Chondrocyte (in vitro differentiated cells): ENCODE measurements at regions not wholly inside any gene's neighbourhood (a gene's known extent, or its start where the extent isn't known, plus 50 kb on each side); places are given as distances from the start of the nearest gene placed in this dataset.
"Not testable (repeated sequence)": the region's sequence is repeated elsewhere in the genome, so short reads cannot be mapped to it uniquely, and the experiment has no call there.

Experiments used
- DNase-seq: peaks from one replicate; pipeline ENCODE4 v3.0.0; 2021; ENCODE audit warnings: mixed read lengths, low spot score
- H3K27ac Mint-ChIP-seq: one replicate; pipeline ENCODE4 v1.8.0; 2021; ENCODE audit warnings: mild to moderate bottlenecking, moderate library complexity, mixed read lengths; ENCODE audit not compliant: unreplicated experiment
- H3K27me3 Mint-ChIP-seq: 2 replicates; pipeline ENCODE4 v1.8.0; 2021; ENCODE audit warnings: low read depth, mixed read lengths
- H3K36me3 Mint-ChIP-seq: 2 replicates; pipeline ENCODE4 v1.8.0; 2021; ENCODE audit warnings: low read depth, mixed read lengths
- H3K4me1 Mint-ChIP-seq: 2 replicates; pipeline ENCODE4 v1.8.0; 2021; ENCODE audit warnings: low read depth, mild to moderate bottlenecking, mixed read lengths
- H3K4me3 Mint-ChIP-seq: one replicate; pipeline ENCODE4 v1.8.0; 2021; ENCODE audit warnings: mild to moderate bottlenecking, moderate library complexity, mixed read lengths; ENCODE audit not compliant: unreplicated experiment
- H3K9me3 Mint-ChIP-seq: 2 replicates; pipeline ENCODE4 v1.8.0; 2021; ENCODE audit warnings: low read depth, mixed read lengths
- CTCF ChIP-seq: fragments of 200-600 bp; sonication (generic); IDR thresholded peaks from 2 replicates; pipeline ENCODE4 v1.5.0; 2021; ENCODE audit warnings: antibody characterized with exemption, mild to moderate bottlenecking, moderate library complexity

- Mint-ChIP-seq H3K36me3 (no peaks in the 10 kb centered on the region), H3K4me1 (no peaks in the 10 kb centered on the region), H3K27me3 (peaks cover 11% of the 10 kb centered on the region), H3K27ac (no peak overlapping the region), H3K9me3 (no peaks in the 10 kb centered on the region), H3K4me3 (no peak overlapping the region)
- no peak for TF ChIP-seq CTCF
- no peak for DNase-seq
Observed at GRCh38 chr4:64698171-64698570, 288.9 kb upstream of the TECRL start.

- TF ChIP-seq CTCF = no peak
- no peaks in the 10 kb centered on the region for H3K4me1 Mint-ChIP-seq
- H3K4me3 Mint-ChIP-seq = no peak overlapping the region
- H3K27ac Mint-ChIP-seq = no peak overlapping the region
- no peak for DNase-seq
- no peaks in the 10 kb centered on the region for H3K36me3 Mint-ChIP-seq
- no peaks in the 10 kb centered on the region for H3K27me3 Mint-ChIP-seq
- H3K9me3 Mint-ChIP-seq = peaks cover 13% of the 10 kb centered on the region
Observed at GRCh38 chr4:64682946-64683345, 273.7 kb upstream of the TECRL start.

- H3K4me1 Mint-ChIP-seq = no peaks in the 10 kb centered on the region
- peaks cover 10% of the 10 kb centered on the region for H3K9me3 Mint-ChIP-seq
- no peaks in the 10 kb centered on the region for H3K36me3 Mint-ChIP-seq
- H3K27ac Mint-ChIP-seq = no peak overlapping the region
- DNase-seq = no peak
- H3K27me3 Mint-ChIP-seq = no peaks in the 10 kb centered on the region
- TF ChIP-seq CTCF = no peak
- no peak overlapping the region for H3K4me3 Mint-ChIP-seq
Observed at GRCh38 chr4:64682481-64682880, 273.2 kb upstream of the TECRL start.

GRCh38 chr4:64673121-64673520 lies 263.9 kb upstream of the TECRL start:
- not testable (repeated sequence) for DNase-seq, H3K27me3 Mint-ChIP-seq, H3K27ac Mint-ChIP-seq, H3K36me3 Mint-ChIP-seq, H3K4me3 Mint-ChIP-seq, H3K4me1 Mint-ChIP-seq
- peaks cover 38% of the 10 kb centered on the region for H3K9me3 Mint-ChIP-seq

- H3K4me3 Mint-ChIP-seq = no peak overlapping the region
- H3K36me3 Mint-ChIP-seq = no peaks in the 10 kb centered on the region
- no peaks in the 10 kb centered on the region for H3K27me3 Mint-ChIP-seq
- H3K9me3 Mint-ChIP-seq = peaks cover 22% of the 10 kb centered on the region
- H3K27ac Mint-ChIP-seq = no peak overlapping the region
- no peaks in the 10 kb centered on the region for H3K4me1 Mint-ChIP-seq
- DNase-seq = no peak
- TF ChIP-seq CTCF = no peak
Observed at GRCh38 chr4:64670647-64671046, 261.4 kb upstream of the TECRL start.

- Mint-ChIP-seq H3K4me1 (no peaks in the 10 kb centered on the region), H3K36me3 (no peaks in the 10 kb centered on the region), H3K27ac (no peak overlapping the region), H3K4me3 (no peak overlapping the region), H3K27me3 (peaks cover 2% of the 10 kb centered on the region), H3K9me3 (no peaks in the 10 kb centered on the region)
- no peak for TF ChIP-seq CTCF
- no peak for DNase-seq
Observed at GRCh38 chr4:64643841-64644240, 234.6 kb upstream of the TECRL start.
